ENCODE measurements at regions not wholly inside any gene's neighbourhood (a gene's known extent, or its start where the extent isn't known, plus 50 kb on each side); places are given as distances from the start of the nearest gene placed in this dataset.
"Not testable (repeated sequence)": the region's sequence is repeated elsewhere in the genome, so short reads cannot be mapped to it uniquely, and the experiment has no call there.

- TF ChIP-seq CTCF (conservative IDR thresholded peaks at IDR 0.05), result no peak
Observed at GRCh38 chr5:23742701-23743100, 235.3 kb downstream of the PRDM9 start.

GRCh38 chr5:23755906-23756305, 248.5 kb downstream of the PRDM9 start:
- no peak overlapping the region for H3K27ac Mint-ChIP-seq
- no peaks in the 10 kb centered on the region for H3K36me3 Mint-ChIP-seq
- no peak for TF ChIP-seq CTCF (conservative IDR thresholded peaks at IDR 0.05)

More at GRCh38 chr5:23742701-23743100, 235.3 kb downstream of the PRDM9 start:
- H3K4me3 Mint-ChIP-seq, result no peak overlapping the region
- H3K9me3 Mint-ChIP-seq, result no peaks in the 10 kb centered on the region
- no peaks in the 10 kb centered on the region for H3K36me3 Mint-ChIP-seq
- no peak for DNase-seq (ENCODE audit: extremely low spot score, unreplicated experiment)
- no peak overlapping the region for H3K27ac Mint-ChIP-seq
- H3K27me3 Mint-ChIP-seq, result no peaks in the 10 kb centered on the region
- no peaks in the 10 kb centered on the region for H3K4me1 Mint-ChIP-seq (ENCODE audit: unreplicated experiment)

GRCh38 chr5:23756779-23757178, 249.4 kb downstream of the PRDM9 start:
- no peak overlapping the region for H3K27ac Mint-ChIP-seq
- H3K27me3 Mint-ChIP-seq, result no peaks in the 10 kb centered on the region
- no peak for DNase-seq (ENCODE audit: extremely low spot score, unreplicated experiment)
- H3K4me1 Mint-ChIP-seq (ENCODE audit: unreplicated experiment), result no peaks in the 10 kb centered on the region
- no peak overlapping the region for H3K4me3 Mint-ChIP-seq
- no peaks in the 10 kb centered on the region for H3K36me3 Mint-ChIP-seq
- H3K9me3 Mint-ChIP-seq, result no peaks in the 10 kb centered on the region
- TF ChIP-seq CTCF (conservative IDR thresholded peaks at IDR 0.05), result no peak

More at GRCh38 chr5:23755906-23756305, 248.5 kb downstream of the PRDM9 start:
- Mint-ChIP-seq H3K27me3 (no peaks in the 10 kb centered on the region), H3K4me3 (no peak overlapping the region), H3K4me1 (ENCODE audit: unreplicated experiment) (no peaks in the 10 kb centered on the region), H3K9me3 (no peaks in the 10 kb centered on the region)
- DNase-seq (ENCODE audit: extremely low spot score, unreplicated experiment), result no peak

- H3K27me3 Mint-ChIP-seq, result no peaks in the 10 kb centered on the region
- no peak for DNase-seq (ENCODE audit: extremely low spot score, unreplicated experiment)
- H3K9me3 Mint-ChIP-seq, result no peaks in the 10 kb centered on the region
- H3K4me3 Mint-ChIP-seq, result no peak overlapping the region
- H3K27ac Mint-ChIP-seq, result no peak overlapping the region
- no peaks in the 10 kb centered on the region for H3K36me3 Mint-ChIP-seq
- no peaks in the 10 kb centered on the region for H3K4me1 Mint-ChIP-seq (ENCODE audit: unreplicated experiment)
- TF ChIP-seq CTCF (conservative IDR thresholded peaks at IDR 0.05), result no peak
Observed at GRCh38 chr5:23763170-23763569, 255.8 kb downstream of the PRDM9 start.

- Mint-ChIP-seq H3K4me1 (ENCODE audit: unreplicated experiment) (no peaks in the 10 kb centered on the region), H3K27ac (no peak overlapping the region), H3K9me3 (no peaks in the 10 kb centered on the region), H3K4me3 (no peak overlapping the region), H3K36me3 (no peaks in the 10 kb centered on the region), H3K27me3 (no peaks in the 10 kb centered on the region)
- DNase-seq (ENCODE audit: extremely low spot score, unreplicated experiment), result no peak
- no peak for TF ChIP-seq CTCF (conservative IDR thresholded peaks at IDR 0.05)
Observed at GRCh38 chr5:23776684-23777083, 269.3 kb downstream of the PRDM9 start.

- not testable (repeated sequence) for DNase-seq (ENCODE audit: extremely low spot score, unreplicated experiment)
Observed at GRCh38 chr5:23800307-23800706, 292.9 kb downstream of the PRDM9 start.

More at GRCh38 chr5:23800307-23800706, 292.9 kb downstream of the PRDM9 start:
- not testable (repeated sequence) for H3K27ac Mint-ChIP-seq; H3K4me1 Mint-ChIP-seq (ENCODE audit: unreplicated experiment); H3K36me3 Mint-ChIP-seq; H3K4me3 Mint-ChIP-seq; H3K9me3 Mint-ChIP-seq; H3K27me3 Mint-ChIP-seq

All from type B pancreatic cell (in vitro differentiated cells).